HCT116 (cell line): ENCODE measurements at regions not wholly inside any gene's neighbourhood (a gene's known extent, or its start where the extent isn't known, plus 50 kb on each side); places are given as distances from the start of the nearest gene placed in this dataset.

ENCODE experiments used
- ATAC-seq: fragments of 200-7000 bp; cut with Tn5 transposase; 2 replicates; pipeline ENCODE4 v1.9.1; 2020; ENCODE audit warnings: mild to moderate bottlenecking, moderate library complexity
- BruUV-seq: library from RNA; stranded (reverse); fragments of 400-500 nt; replicated peaks from 2 replicates; lab custom pipeline; 2021; lab: Mats Ljungman, UMichigan
- CTCF ChIA-PET: fragments of 300-600 bp; sonication (Branson Sonifier 250); formaldehyde crosslinking; loops from one replicate; lab custom pipeline; 2021; ENCODE audit warnings: antibody characterized with exemption; lab: Charles Lee
- POLR2A ChIA-PET: fragments of 300-600, 350-600 bp; sonication (Branson Sonifier 250); formaldehyde crosslinking; loops from one replicate; lab custom pipeline; 2021; ENCODE audit warnings: antibody characterized with exemption; lab: Charles Lee
- RAD21 ChIA-PET, 2 experiments: fragments of 300-600 bp; sonication (Branson Sonifier 250); formaldehyde crosslinking; loops; one replicate each; lab custom pipeline; 2023; ENCODE audit warnings: low total read pairs in 2 of 2; ENCODE audit not compliant: uncharacterized antibody in 2 of 2, unreplicated experiment in 2 of 2, low non-redundant PET in 1 of 2; lab: Charles Lee
- DNase-seq: peaks from one replicate; pipeline ENCODE4 v3.0.0-alpha.2; 2010; ENCODE audit warnings: low read depth, low spot score
- H2AFZ ChIP-seq: fragments of 200-600 bp; shearing (Covaris generic), sonication (generic); 2 replicates; pipeline ENCODE4 v1.6.1; 2017; ENCODE audit warnings: low read depth, mixed run types, mixed read lengths, antibody characterized with exemption, low read length; ENCODE audit not compliant: poor library complexity, severe bottlenecking
- H3K27ac ChIP-seq: 2 replicates; pipeline ENCODE4 v1.5.1; 2012; ENCODE audit warnings: low read depth, low read length
- H3K27me3 ChIP-seq: fragments of 200-600 bp; sonication (generic); 2 replicates; pipeline ENCODE4 v1.6.1; 2016; ENCODE audit warnings: mixed run types, low read length, mixed read lengths; ENCODE audit not compliant: insufficient read depth
- H3K36me3 ChIP-seq, 2 experiments: fragments of 200-500 bp in 1 of 2; fragments of 200-600 bp in 1 of 2; sonication (Bioruptor generic) in 1 of 2; sonication (generic) in 1 of 2; 2 replicates each; pipeline versions ENCODE4 v1.5.1 to v1.6.1; 2014 to 2016; ENCODE audit warnings: low read length in 2 of 2, inconsistent platforms in 1 of 2, mixed read lengths in 1 of 2, mixed run types in 1 of 2; ENCODE audit not compliant: insufficient read depth in 2 of 2, control insufficient read depth in 1 of 2
- H3K4me1 ChIP-seq, 2 experiments: fragments of 200-600 bp in 1 of 2; sonication (generic) in 1 of 2; 2 replicates each; pipeline versions ENCODE4 v1.5.1 to v1.6.1; 2012 to 2017; ENCODE audit warnings: low read length in 2 of 2, inconsistent platforms in 1 of 2, mild to moderate bottlenecking in 1 of 2, mixed read lengths in 1 of 2, mixed run types in 1 of 2, moderate library complexity in 1 of 2; ENCODE audit not compliant: insufficient read depth in 2 of 2, control insufficient read depth in 1 of 2
- H3K4me2 ChIP-seq: fragments of 200-600 bp; sonication (generic); 2 replicates; pipeline ENCODE4 v1.6.1; 2017; ENCODE audit warnings: mixed run types, low read length, mixed read lengths
- H3K4me3 ChIP-seq, 2 experiments: fragments of 200-600 bp in 1 of 2; sonication (generic) in 1 of 2; replicated peaks in 1 of 2; 2 replicates each; pipeline ENCODE4 v1.5.1; 2011 to 2016; ENCODE audit warnings: low read length in 2 of 2, control low read depth in 1 of 2, low read depth in 1 of 2, mild to moderate bottlenecking in 1 of 2, mixed read lengths in 1 of 2, mixed run types in 1 of 2
- H3K79me2 ChIP-seq: fragments of 200-600 bp; sonication (generic); 2 replicates; pipeline ENCODE4 v1.6.1; 2017; ENCODE audit warnings: mild to moderate bottlenecking, mixed run types, low read length, moderate library complexity, mixed read lengths; ENCODE audit not compliant: insufficient read depth
- H3K9ac ChIP-seq: fragments of 200-600 bp; sonication (generic); 2 replicates; pipeline ENCODE4 v1.6.1; 2016; ENCODE audit warnings: low read length, mixed read lengths
- H3K9me2 ChIP-seq: fragments of 200-600 bp; sonication (generic), shearing (Covaris generic); 2 replicates; pipeline ENCODE4 v1.6.1; 2017; ENCODE audit warnings: mixed run types, mild to moderate bottlenecking, moderate library complexity; ENCODE audit not compliant: insufficient read depth
- H3K9me3 ChIP-seq, 2 experiments: fragments of 200-500 bp in 1 of 2; fragments of 200-600 bp in 1 of 2; sonication (Bioruptor generic) in 1 of 2; sonication (generic) in 1 of 2; 2 replicates each; pipeline ENCODE4 v1.6.1; 2014 to 2017; ENCODE audit warnings: low read length in 2 of 2, mixed read lengths in 2 of 2, inconsistent platforms in 1 of 2, low read depth in 1 of 2, mild to moderate bottlenecking in 1 of 2, mixed run types in 1 of 2, moderate library complexity in 1 of 2; ENCODE audit not compliant: control insufficient read depth in 1 of 2, insufficient read depth in 1 of 2
- H4K20me1 ChIP-seq: fragments of 200-600 bp; sonication (generic), shearing (Covaris generic); 2 replicates; pipeline ENCODE4 v1.6.1; 2017; ENCODE audit warnings: mixed run types, mild to moderate bottlenecking, moderate library complexity; ENCODE audit not compliant: insufficient read depth
- CBX3 ChIP-seq: IDR thresholded peaks from 2 replicates; pipeline ENCODE4 v1.6.1; 2012; ENCODE audit warnings: low read depth
- MAX ChIP-seq: IDR thresholded peaks from 2 replicates; pipeline ENCODE4 v1.6.1; 2012
- RAD21 ChIP-seq: IDR thresholded peaks from 2 replicates; pipeline ENCODE4 v1.6.1; 2012; ENCODE audit warnings: low read depth, mild to moderate bottlenecking
- TCF7L2 ChIP-seq: IDR thresholded peaks from 2 replicates; pipeline ENCODE4 v1.7.0; 2011; ENCODE audit warnings: borderline replicate concordance, inconsistent platforms; ENCODE audit not compliant: insufficient read depth, insufficient read length; ENCODE audit errors: extremely low read depth
- YY1 ChIP-seq: IDR thresholded peaks from 2 replicates; pipeline ENCODE4 v1.6.1; 2011; ENCODE audit warnings: low read length, low read depth, moderate library complexity, mild to moderate bottlenecking; ENCODE audit not compliant: insufficient replicate concordance; ENCODE audit errors: extremely low read depth
- ZNF274 ChIP-seq: fragments of 200-500 bp; sonication (Bioruptor generic); IDR thresholded peaks from 2 replicates; pipeline ENCODE4 v1.6.1; 2014; ENCODE audit warnings: mild to moderate bottlenecking, low read depth, low read length, inconsistent platforms
- intact Hi-C: fragments of 100-400 bp; cut with micrococcal nuclease; formaldehyde crosslinking; loops from 2 replicates; pipeline ENCODE4 v1.10.0; 2022
- TF ChIP-seq, protein P1 (sequence below), 3 experiments: fragments of 200-600 bp in 1 of 3; sonication (generic) in 1 of 3; IDR thresholded peaks in 2 of 3; conservative IDR thresholded peaks in 1 of 3; 2 replicates each; pipeline ENCODE4 v1.5.1; 2012 to 2017; ENCODE audit warnings: low read depth in 2 of 3, low read length in 2 of 3, antibody characterized with exemption in 1 of 3, borderline replicate concordance in 1 of 3, control low read depth in 1 of 3, mild to moderate bottlenecking in 1 of 3, mixed read lengths in 1 of 3, mixed run types in 1 of 3, moderate library complexity in 1 of 3; ENCODE audit not compliant: insufficient read depth in 1 of 3

DNA sequence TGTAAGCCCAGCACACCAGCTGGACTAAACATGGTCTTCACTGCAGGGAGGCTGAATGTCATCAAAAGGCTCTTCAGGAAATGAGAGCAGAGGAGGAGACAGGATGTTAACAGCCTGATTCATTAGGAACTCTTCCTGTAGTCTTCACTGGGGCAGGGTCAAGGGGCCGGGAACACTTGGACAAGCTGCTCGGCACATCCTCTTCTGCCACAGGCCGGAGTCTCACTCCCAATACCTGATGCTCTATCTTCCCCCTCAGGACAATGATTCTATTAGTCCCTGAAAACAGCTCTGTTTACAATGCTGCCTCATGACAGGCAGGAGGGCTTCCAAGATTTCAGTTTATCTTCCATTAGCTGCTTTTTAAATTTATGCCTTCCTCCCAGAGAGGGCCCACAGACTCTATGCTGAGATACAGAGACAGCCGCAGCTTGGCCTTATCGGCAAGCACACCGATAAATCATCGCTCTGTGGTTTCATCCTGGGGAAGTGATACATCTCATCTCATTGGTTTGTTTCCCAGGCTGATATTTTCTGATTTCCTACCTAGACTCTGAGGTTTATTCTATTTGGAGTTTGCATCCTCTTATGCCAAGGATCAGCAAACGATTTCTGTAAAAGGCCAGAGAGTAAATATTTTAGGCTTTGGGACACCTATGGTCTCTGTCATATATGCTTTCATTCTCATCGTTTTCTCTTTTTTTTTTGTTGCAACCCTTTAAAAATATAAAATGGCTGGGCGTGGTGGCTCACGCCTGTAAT lies 214.0 kb upstream of the ASIC2 start:
- H2AFZ ChIP-seq, result no peak overlapping the region
- intact Hi-C loops, result no loop called here
- H3K4me1 ChIP-seq, result no peaks in the 10 kb centered on the region
- no peaks in the 10 kb centered on the region for H3K36me3 ChIP-seq
- no peaks in the 10 kb centered on the region for H3K9me2 ChIP-seq
- BruUV-seq, result no TSS peak
- H3K27ac ChIP-seq, result no peak overlapping the region
- no peak overlapping the region for H3K4me3 ChIP-seq
- no peak overlapping the region for H3K4me2 ChIP-seq
- POLR2A ChIA-PET, result no interaction called here
- H3K9ac ChIP-seq, result no peak overlapping the region
- no peak for ATAC-seq
- H3K79me2 ChIP-seq, result no peaks in the 10 kb centered on the region
- peaks cover 0 to 4% of the 10 kb centered on the region in 2 experiments; a peak in 1 of 4 replicates for H3K9me3 ChIP-seq
- no peaks in the 10 kb centered on the region for H3K27me3 ChIP-seq
- TF ChIP-seq CBX3 (no peak), MAX (no peak), ZNF274 (no peak), RAD21 (no peak), TCF7L2 (no peak), YY1 (no peak)
- TF ChIP-seq, protein P1, sequence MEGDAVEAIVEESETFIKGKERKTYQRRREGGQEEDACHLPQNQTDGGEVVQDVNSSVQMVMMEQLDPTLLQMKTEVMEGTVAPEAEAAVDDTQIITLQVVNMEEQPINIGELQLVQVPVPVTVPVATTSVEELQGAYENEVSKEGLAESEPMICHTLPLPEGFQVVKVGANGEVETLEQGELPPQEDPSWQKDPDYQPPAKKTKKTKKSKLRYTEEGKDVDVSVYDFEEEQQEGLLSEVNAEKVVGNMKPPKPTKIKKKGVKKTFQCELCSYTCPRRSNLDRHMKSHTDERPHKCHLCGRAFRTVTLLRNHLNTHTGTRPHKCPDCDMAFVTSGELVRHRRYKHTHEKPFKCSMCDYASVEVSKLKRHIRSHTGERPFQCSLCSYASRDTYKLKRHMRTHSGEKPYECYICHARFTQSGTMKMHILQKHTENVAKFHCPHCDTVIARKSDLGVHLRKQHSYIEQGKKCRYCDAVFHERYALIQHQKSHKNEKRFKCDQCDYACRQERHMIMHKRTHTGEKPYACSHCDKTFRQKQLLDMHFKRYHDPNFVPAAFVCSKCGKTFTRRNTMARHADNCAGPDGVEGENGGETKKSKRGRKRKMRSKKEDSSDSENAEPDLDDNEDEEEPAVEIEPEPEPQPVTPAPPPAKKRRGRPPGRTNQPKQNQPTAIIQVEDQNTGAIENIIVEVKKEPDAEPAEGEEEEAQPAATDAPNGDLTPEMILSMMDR (IDR thresholded peaks at IDR 0.05 in 2 of 3, conservative IDR thresholded peaks at IDR 0.05 in 1 of 3; ENCODE audit: borderline replicate concordance in 1 of 3, insufficient read depth in 1 of 3, low read depth in 2 of 3, low read length in 2 of 3), result no peak
- no peak for DNase-seq
- CTCF ChIA-PET, result no interaction called here
- RAD21 ChIA-PET, result no interaction called here
- no peaks in the 10 kb centered on the region for H4K20me1 ChIP-seq
